ENCODE measurements at regions not wholly inside any gene's neighbourhood (a gene's known extent, or its start where the extent isn't known, plus 50 kb on each side); places are given as distances from the start of the nearest gene placed in this dataset.

DNA sequence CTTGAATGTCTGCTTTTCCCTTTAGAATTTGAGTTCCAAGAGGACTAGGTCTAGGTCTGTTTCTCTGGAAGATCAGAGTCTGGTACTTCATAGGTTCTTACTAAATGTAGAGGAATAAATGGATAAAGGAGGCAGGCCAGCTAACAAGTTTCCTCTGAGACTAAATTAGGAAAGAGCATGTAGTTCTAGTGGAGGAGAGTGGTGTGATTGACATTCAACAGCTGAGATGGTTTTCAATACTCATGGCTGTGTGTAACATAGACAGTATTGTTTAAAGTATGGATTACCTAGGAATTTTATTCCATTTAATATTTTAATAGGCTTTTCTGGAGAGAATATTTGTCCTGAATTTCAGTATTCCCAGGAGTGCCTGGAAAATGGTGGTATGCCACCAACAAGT, 364.7 kb downstream of the METTL15 start:
- TF ChIP-seq CTCF (IDR thresholded peaks at IDR 0.05) = no peak

DNA sequence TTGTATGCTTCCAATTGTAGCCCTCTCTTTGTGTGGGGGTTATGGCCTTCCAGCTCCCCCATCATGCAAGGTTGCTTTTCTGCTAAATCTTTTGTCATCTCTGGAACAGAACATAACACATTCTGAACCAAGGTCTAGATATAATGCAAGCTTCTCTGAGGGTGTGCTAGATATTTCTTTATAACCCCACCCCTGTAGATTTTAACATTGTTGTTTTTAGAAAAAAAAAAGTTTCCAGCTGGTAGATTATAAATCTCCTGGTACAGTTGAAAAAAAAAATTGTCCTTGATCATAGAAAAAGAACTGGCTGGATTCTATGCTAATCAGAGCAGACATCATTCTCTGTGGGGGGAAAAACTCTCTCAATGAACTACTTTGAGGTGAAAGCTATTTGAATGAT, 363.3 kb downstream of the METTL15 start:
- TF ChIP-seq CTCF (IDR thresholded peaks at IDR 0.05) = no peak

DNA sequence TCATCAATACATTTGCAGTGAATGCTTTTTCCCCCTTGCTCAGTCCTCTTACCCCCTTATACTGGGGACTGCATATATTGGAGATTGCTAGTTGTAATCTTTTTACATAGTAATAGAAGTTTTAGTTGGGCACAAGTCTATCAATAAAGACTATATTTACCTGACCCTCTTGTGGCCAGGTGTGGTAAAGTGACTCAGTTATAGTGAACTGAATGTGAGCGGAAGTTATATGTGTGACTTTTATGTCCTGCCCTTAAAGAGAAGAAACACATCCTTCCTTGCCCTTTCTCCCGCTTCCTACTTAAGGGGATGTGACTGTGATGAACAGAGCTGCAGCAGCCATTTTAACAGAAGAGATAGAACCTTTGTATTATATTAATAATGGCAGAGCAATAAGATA, 362.0 kb downstream of the METTL15 start:
- TF ChIP-seq CTCF (IDR thresholded peaks at IDR 0.05) = no peak

GRCh38 chr11:28466506-28466905, 358.3 kb downstream of the METTL15 start:
- TF ChIP-seq CTCF (IDR thresholded peaks at IDR 0.05) = no peak

DNA sequence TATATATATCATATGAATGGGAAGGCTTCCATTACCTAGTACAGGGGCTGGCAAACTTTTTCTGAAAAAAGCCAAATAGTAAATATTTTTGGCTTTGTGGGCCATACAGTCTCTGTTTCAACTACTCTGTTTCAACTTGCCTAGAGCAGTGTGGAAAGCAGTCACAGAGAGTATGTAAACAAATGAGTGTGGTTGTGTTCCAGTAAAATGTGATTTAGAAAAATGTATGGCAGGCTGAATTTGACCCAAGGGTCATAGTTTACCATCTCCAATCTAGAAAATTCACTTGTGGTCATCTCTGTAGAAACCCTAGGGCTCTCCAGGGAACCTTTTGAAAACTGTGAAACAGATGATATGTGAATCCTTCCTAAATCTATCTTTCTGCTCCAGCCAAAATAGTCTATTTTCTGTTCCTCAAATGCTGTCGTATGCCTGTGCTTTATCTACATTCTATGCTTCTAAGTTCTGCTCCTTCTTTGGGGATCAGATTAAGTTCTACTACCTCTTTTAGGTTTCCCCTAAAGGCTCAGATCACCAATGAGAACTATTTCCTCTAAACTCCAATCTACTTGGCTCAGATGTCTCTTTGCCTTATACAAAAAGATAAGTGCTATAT, 356.2 kb downstream of the METTL15 start:
- TF ChIP-seq CTCF (IDR thresholded peaks at IDR 0.05) = no peak

- no peak for TF ChIP-seq CTCF (IDR thresholded peaks at IDR 0.05)
Observed at GRCh38 chr11:28463826-28464225, 355.6 kb downstream of the METTL15 start.

DNA sequence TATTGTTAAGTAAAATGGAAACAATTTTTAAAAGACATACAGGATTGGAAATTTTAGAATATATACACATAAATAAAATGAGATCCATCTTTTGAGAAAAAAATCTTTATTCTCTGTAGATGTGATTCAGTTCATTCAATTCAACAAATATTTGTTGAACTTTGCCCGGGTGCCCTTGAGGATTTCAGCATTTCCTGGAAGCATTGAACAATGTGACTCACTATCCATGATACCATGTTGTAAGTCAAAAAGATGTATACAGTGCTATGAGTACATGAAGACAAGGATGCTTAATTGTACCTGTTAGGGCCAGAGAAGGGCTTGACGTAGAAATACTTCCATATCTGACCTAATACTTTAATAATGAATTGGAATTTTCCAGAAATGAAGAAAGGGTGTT, 353.7 kb downstream of the METTL15 start:
- no peak for TF ChIP-seq CTCF (IDR thresholded peaks at IDR 0.05)

- TF ChIP-seq CTCF (IDR thresholded peaks at IDR 0.05) = no peak
Observed at GRCh38 chr11:28461338-28461737, 353.1 kb downstream of the METTL15 start.

All from LNCAP (cell line).